K562 (cell line): ENCODE measurements at regions not wholly inside any gene's neighbourhood (a gene's known extent, or its start where the extent isn't known, plus 50 kb on each side); places are given as distances from the start of the nearest gene placed in this dataset.

Experiments
- ATAC-seq: fragments of 200-7000 bp; cut with Tn5 transposase; 3 replicates; pipeline ENCODE4 v1.9.1; 2020; ENCODE audit warnings: moderate library complexity
- BruUV-seq: library from RNA; stranded (reverse); fragments of 400-500 nt; replicated peaks from 2 replicates; lab custom pipeline; 2021; lab: Mats Ljungman, UMichigan
- CTCF ChIA-PET: fragments of 300-600 bp; formaldehyde crosslinking; extraction: SDS; loops from one replicate; lab custom pipeline; 2021; ENCODE audit warnings: low intra/inter-chr PET ratio; lab: Yijun Ruan, JAX
- POLR2A ChIA-PET: fragments of 300-600, 350-650 bp; sonication (Branson Sonifier 250); formaldehyde crosslinking; extraction: SDS; loops from one replicate; lab custom pipeline; 2021; ENCODE audit warnings: antibody characterized with exemption, inconsistent platforms; lab: Yijun Ruan, JAX
- DNase-seq, 4 experiments: peaks; one replicate each; pipeline versions ENCODE4 v3.0.0 to v3.0.0-alpha.2; 2011 to 2018; ENCODE audit warnings: low spot score in 3 of 4, mixed read lengths in 3 of 4; ENCODE audit errors: extremely low read depth in 1 of 4
- FAIRE-seq: peaks from 2 replicates; lab custom pipeline; 2011; peaks lifted over from hg19 to GRCh38; lab: Jason Lieb, UNC
- H2AFZ ChIP-seq: 2 replicates; pipeline ENCODE4 v1.6.0; 2011; ENCODE audit warnings: low read depth, low read length, control low read depth, inconsistent platforms
- H3K27ac ChIP-seq: fragments of 200-600 bp; 3 replicates; pipeline ENCODE4 v1.8.0; 2011; ENCODE audit warnings: low read depth, mild to moderate bottlenecking, control low read depth, inconsistent platforms, low read length, moderate library complexity, mixed read lengths; ENCODE audit errors: extremely low read depth
- H3K27me3 ChIP-seq, 2 experiments: fragments of 300-600 bp in 1 of 2; 2 replicates in 1 of 2; 3 replicates in 1 of 2; pipeline versions ENCODE4 v1.6.0 to v1.8.0; 2011; ENCODE audit warnings: inconsistent platforms in 2 of 2, low read length in 2 of 2, mild to moderate bottlenecking in 1 of 2, mixed read lengths in 1 of 2, moderate library complexity in 1 of 2; ENCODE audit not compliant: control insufficient read depth in 2 of 2, insufficient read depth in 2 of 2
- H3K36me3 ChIP-seq: fragments of 300-600 bp; 3 replicates; pipeline ENCODE4 v1.8.0; 2011; ENCODE audit warnings: mild to moderate bottlenecking, low read length, inconsistent platforms; ENCODE audit not compliant: control insufficient read depth, insufficient read depth
- H3K4me1 ChIP-seq, 2 experiments: fragments of 200-600 bp in 1 of 2; replicated peaks in 1 of 2; 2 replicates in 1 of 2; 3 replicates in 1 of 2; pipeline versions ENCODE4 v1.5.1 to v1.8.0; 2011; ENCODE audit warnings: inconsistent platforms in 2 of 2, low read length in 2 of 2, mild to moderate bottlenecking in 1 of 2, mixed read lengths in 1 of 2, moderate library complexity in 1 of 2; ENCODE audit not compliant: control insufficient read depth in 2 of 2, insufficient read depth in 2 of 2
- H3K4me2 ChIP-seq: 2 replicates; pipeline ENCODE4 v1.6.1; 2011; ENCODE audit warnings: low read length, control low read depth, inconsistent platforms, mixed read lengths; ENCODE audit not compliant: insufficient read depth
- H3K4me3 ChIP-seq: fragments of 200-600 bp; sonication (generic), shearing (Covaris generic); 2 replicates; pipeline ENCODE4 v1.5.1; 2016; ENCODE audit warnings: control low read depth, inconsistent platforms
- H3K79me2 ChIP-seq: fragments of 200-600 bp; 3 replicates; pipeline ENCODE4 v1.8.0; 2011; ENCODE audit warnings: low read length, inconsistent platforms; ENCODE audit not compliant: control insufficient read depth, insufficient read depth
- H3K9ac ChIP-seq, 2 experiments: 2 replicates each; pipeline versions ENCODE4 v1.6.0 to v1.6.1; 2011; ENCODE audit warnings: low read depth in 2 of 2, low read length in 2 of 2, control low read depth in 1 of 2, inconsistent platforms in 1 of 2, mild to moderate bottlenecking in 1 of 2, mixed read lengths in 1 of 2; ENCODE audit not compliant: insufficient read depth in 1 of 2
- H3K9me1 ChIP-seq: one replicate; pipeline ENCODE4 v1.6.0; 2011; ENCODE audit warnings: inconsistent platforms, mild to moderate bottlenecking, low read length, moderate library complexity; ENCODE audit not compliant: control insufficient read depth, insufficient read depth
- H3K9me3 ChIP-seq: replicated peaks from 2 replicates; pipeline ENCODE4 v1.5.1; 2011; ENCODE audit warnings: low read depth, low read length, inconsistent platforms; ENCODE audit not compliant: control insufficient read depth, insufficient read depth
- H4K20me1 ChIP-seq: replicated peaks from 2 replicates; pipeline ENCODE4 v1.6.1; 2011; ENCODE audit warnings: low read length, inconsistent platforms, mixed read lengths; ENCODE audit not compliant: control insufficient read depth, insufficient read depth
- EP300 ChIP-seq: IDR thresholded peaks from 2 replicates; pipeline ENCODE4 v1.6.1; 2012; ENCODE audit warnings: low read length, improper control_type of control experiment
- GMEB1 ChIP-seq: fragments of 250-450 bp; sonication (Bioruptor Pico); IDR thresholded peaks from 2 replicates; pipeline ENCODE4 v1.4.0; 2020; ENCODE audit warnings: mild to moderate bottlenecking
- KHSRP ChIP-seq: fragments of 450-650 bp; IDR thresholded peaks from 2 replicates; pipeline ENCODE4 v1.6.1; 2017
- MED1 ChIP-seq: sonication (generic); formaldehyde crosslinking; IDR thresholded peaks from 2 replicates; pipeline ENCODE4 v1.8.1; 2023; ENCODE audit warnings: missing genetic modification reagents, borderline replicate concordance
- PTTG1 ChIP-seq: fragments of 450-650 bp; IDR thresholded peaks from 2 replicates; pipeline ENCODE4 v1.6.1; 2016; ENCODE audit warnings: low read depth, mild to moderate bottlenecking, missing genetic modification characterization, missing compliant biosample characterization
- SP2 ChIP-seq: IDR thresholded peaks from 2 replicates; pipeline ENCODE4 v1.6.1; 2011; ENCODE audit warnings: mild to moderate bottlenecking, low read depth, low read length, moderate library complexity; ENCODE audit not compliant: poor library complexity, severe bottlenecking; ENCODE audit errors: extremely low read depth
- VEZF1 ChIP-seq: fragments of 200-800 bp; sonication (Bioruptor generic); IDR thresholded peaks from 2 replicates; pipeline ENCODE4 v1.6.1; 2017; ENCODE audit warnings: missing genetic modification characterization, missing compliant biosample characterization
- ZNF431 ChIP-seq: sonication (generic); formaldehyde crosslinking; IDR thresholded peaks from 2 replicates; pipeline ENCODE4 v1.8.0; 2022; ENCODE audit warnings: mild to moderate bottlenecking, missing genetic modification reagents
- WGBS: fragments of 100-300 bp; shearing (Covaris generic); methylation state at CpG from one replicate; pipeline ENCODE4 v1.1.6; 2016; ENCODE audit warnings: low coverage, mixed read lengths; ENCODE audit not compliant: insufficient coverage; ENCODE audit errors: missing lambda C conversion rate; 5-methylcytosine and 5-hydroxymethylcytosine counted together
- in situ Hi-C: fragments of 300-500 bp; cut with MboI; formaldehyde crosslinking; loops from 4 replicates; pipeline ENCODE4 v1.15.0; 2018; ENCODE audit warnings: inconsistent platforms, mixed read lengths
- intact Hi-C: fragments of 100-400 bp; cut with micrococcal nuclease; formaldehyde crosslinking; loops from 2 replicates; pipeline ENCODE4 v1.14.2; 2022
- TF ChIP-seq, protein P1 (sequence below): fragments of 450-650 bp; formaldehyde crosslinking; IDR thresholded peaks from 2 replicates; pipeline ENCODE4 v1.4.0; 2020; ENCODE audit warnings: mild to moderate bottlenecking, mixed read lengths

GRCh38 chr16:79668502-79668901, 68.0 kb upstream of the MAF start:
- POLR2A ChIA-PET, result no interaction called here
- in situ Hi-C loops, result no loop called here
- no TSS peak for BruUV-seq

More at GRCh38 chr16:79668502-79668901, 68.0 kb upstream of the MAF start:
- Histone ChIP-seq H3K79me2 (no peaks in the 10 kb centered on the region), H3K36me3 (no peaks in the 10 kb centered on the region), H2AFZ (no peak overlapping the region), H3K4me1 (no peaks in the 10 kb centered on the region), H3K4me3 (no peak overlapping the region), H3K9ac (no peak overlapping the region), H3K27ac (no peak overlapping the region), H3K9me3 (no peaks in the 10 kb centered on the region), H3K27me3 (no peaks in the 10 kb centered on the region), H4K20me1 (no peaks in the 10 kb centered on the region), H3K4me2 (no peak overlapping the region), H3K9me1 (no peaks in the 10 kb centered on the region)
- no peak for FAIRE-seq
- no peak for ATAC-seq
- 4% methylated on average over 4 of the region's 4 CpGs for WGBS
- no peak for TF ChIP-seq KHSRP
- no peak for TF ChIP-seq MED1 (CRISPR knock-in tag)
- no peak for TF ChIP-seq GMEB1 (CRISPR knock-in tag)
- TF ChIP-seq VEZF1 (CRISPR knock-in tag), result no peak
- TF ChIP-seq ZNF431 (CRISPR knock-in tag), result no peak
- TF ChIP-seq SP2, result no peak
- TF ChIP-seq, protein P1, sequence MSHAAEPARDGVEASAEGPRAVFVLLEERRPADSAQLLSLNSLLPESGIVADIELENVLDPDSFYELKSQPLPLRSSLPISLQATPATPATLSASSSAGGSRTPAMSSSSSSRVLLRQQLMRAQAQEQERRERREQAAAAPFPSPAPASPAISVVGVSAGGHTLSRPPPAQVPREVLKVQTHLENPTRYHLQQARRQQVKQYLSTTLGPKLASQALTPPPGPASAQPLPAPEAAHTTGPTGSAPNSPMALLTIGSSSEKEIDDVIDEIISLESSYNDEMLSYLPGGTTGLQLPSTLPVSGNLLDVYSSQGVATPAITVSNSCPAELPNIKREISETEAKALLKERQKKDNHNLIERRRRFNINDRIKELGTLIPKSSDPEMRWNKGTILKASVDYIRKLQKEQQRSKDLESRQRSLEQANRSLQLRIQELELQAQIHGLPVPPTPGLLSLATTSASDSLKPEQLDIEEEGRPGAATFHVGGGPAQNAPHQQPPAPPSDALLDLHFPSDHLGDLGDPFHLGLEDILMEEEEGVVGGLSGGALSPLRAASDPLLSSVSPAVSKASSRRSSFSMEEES, result no peak
- no peak for TF ChIP-seq PTTG1 (tag)
- TF ChIP-seq EP300, result no peak
- DNase-seq, result no peak
- CTCF ChIA-PET, result no interaction called here
- intact Hi-C loops, result no loop called here
